Stimulated activated naive CD8-positive, alpha-beta T cell treated with anti-CD3 and anti-CD28 coated beads, Interleukin-15, amount 100 ng/mL, for 72 hours (primary cell): ENCODE measurements at regions not wholly inside any gene's neighbourhood (a gene's known extent, or its start where the extent isn't known, plus 50 kb on each side); places are given as distances from the start of the nearest gene placed in this dataset.
"Not testable (repeated sequence)": the region's sequence is repeated elsewhere in the genome, so short reads cannot be mapped to it uniquely, and the experiment has no call there.

Experiments used
- ATAC-seq: fragments of 150-1000 bp; cut with Tn5 transposase; 2 replicates; pipeline ENCODE4 v1.10.0; 2021; ENCODE audit warnings: mild to moderate bottlenecking, moderate library complexity
- DNase-seq, 2 donors: peaks; one replicate each; pipeline ENCODE4 v3.0.0; 2021 to 2022
- H3K27ac Mint-ChIP-seq, 2 donors: one replicate each; pipeline ENCODE4 v1.8.0; 2022; ENCODE audit warnings: mild to moderate bottlenecking in 2 of 2, mixed read lengths in 2 of 2, moderate library complexity in 2 of 2
- H3K27me3 Mint-ChIP-seq: one replicate; pipeline ENCODE4 v1.8.0; 2022; ENCODE audit warnings: mixed read lengths
- H3K4me1 Mint-ChIP-seq: one replicate; pipeline ENCODE4 v1.8.0; 2022; ENCODE audit warnings: mild to moderate bottlenecking, mixed read lengths
- H3K4me3 Mint-ChIP-seq, 2 donors: one replicate each; pipeline ENCODE4 v1.8.0; 2022; ENCODE audit warnings: mild to moderate bottlenecking in 2 of 2, mixed read lengths in 2 of 2, moderate library complexity in 1 of 2
- H3K9me3 Mint-ChIP-seq, 2 donors: one replicate each; pipeline ENCODE4 v1.8.0; 2022; ENCODE audit warnings: mixed read lengths in 2 of 2

- H3K4me1 Mint-ChIP-seq: no peaks in the 10 kb centered on the region
- H3K9me3 Mint-ChIP-seq: no peaks in the 10 kb centered on the region
- no peak for ATAC-seq
- no peak overlapping the region for H3K27ac Mint-ChIP-seq
- H3K4me3 Mint-ChIP-seq: no peak overlapping the region
- no peak for DNase-seq
- H3K27me3 Mint-ChIP-seq: no peaks in the 10 kb centered on the region
These were observed 154.0 kb downstream of the MAIP1 start for GRCh38 chr2:200109421-200109820.

DNA sequence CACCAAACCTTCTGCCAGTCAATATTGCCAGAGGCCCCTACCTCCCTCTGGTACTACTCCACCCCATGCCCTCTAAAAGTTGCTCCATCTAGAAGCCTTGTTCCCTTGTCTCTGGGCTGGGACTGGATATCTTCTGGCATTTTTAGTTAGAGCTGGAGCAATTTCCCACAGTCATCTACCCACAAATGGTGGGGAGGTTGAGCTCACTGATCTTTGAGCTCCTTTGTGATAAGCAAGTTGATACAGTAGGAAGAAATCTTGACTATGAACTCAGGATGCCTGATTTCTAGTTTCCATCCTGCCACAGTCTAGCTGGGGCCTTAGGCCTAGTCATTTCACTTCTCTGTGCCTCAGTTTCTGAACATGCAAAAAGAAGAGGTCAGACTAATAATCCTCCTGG is 155.0 kb downstream of the MAIP1 start:
- H3K4me1 Mint-ChIP-seq: no peaks in the 10 kb centered on the region
- H3K4me3 Mint-ChIP-seq: no peak overlapping the region
- ATAC-seq (no peak), DNase-seq (no peak)
- H3K27me3 Mint-ChIP-seq: no peaks in the 10 kb centered on the region
- peaks cover 0 to 6% of the 10 kb centered on the region in 2 donors for H3K9me3 Mint-ChIP-seq
- H3K27ac Mint-ChIP-seq: no peak overlapping the region

GRCh38 chr2:200113016-200113799 is 157.8 kb downstream of the MAIP1 start:
- not testable (repeated sequence) for H3K4me1 Mint-ChIP-seq, ATAC-seq, H3K27ac Mint-ChIP-seq, DNase-seq, H3K4me3 Mint-ChIP-seq
- Mint-ChIP-seq H3K9me3 (peaks cover 0 to 14% of the 10 kb centered on the region in 2 donors), H3K27me3 (peaks cover 19% of the 10 kb centered on the region)

DNA sequence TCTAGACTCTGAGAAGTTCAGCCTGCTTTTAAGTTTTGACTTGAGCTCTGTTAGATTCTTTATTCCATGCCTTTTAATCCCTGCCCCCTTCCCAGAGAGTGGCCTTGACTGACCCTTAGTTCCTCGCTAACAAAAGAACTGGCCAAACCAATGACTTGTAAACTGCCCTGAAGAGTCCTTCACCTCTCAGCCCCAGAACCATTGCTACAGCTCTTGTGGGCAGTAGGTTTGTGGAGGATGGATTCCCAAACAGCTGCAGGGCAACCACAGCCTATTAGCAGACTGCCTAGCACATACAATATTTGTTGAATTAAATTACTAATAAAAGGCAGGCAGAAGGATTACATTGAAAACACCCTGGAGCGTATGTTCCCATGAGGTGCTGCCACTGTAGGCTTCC is 163.9 kb downstream of the MAIP1 start:
- DNase-seq (no peak), ATAC-seq (no peak)
- Mint-ChIP-seq H3K4me3 (no peak overlapping the region), H3K27me3 (peaks cover 22% of the 10 kb centered on the region), H3K27ac (no peak overlapping the region), H3K4me1 (no peaks in the 10 kb centered on the region), H3K9me3 (peaks cover 9 to 14% of the 10 kb centered on the region in 2 donors)

GRCh38 chr2:200121931-200122330 is 166.5 kb downstream of the MAIP1 start:
- H3K4me3 Mint-ChIP-seq: no peak overlapping the region
- peaks cover 15% of the 10 kb centered on the region for H3K27me3 Mint-ChIP-seq
- H3K4me1 Mint-ChIP-seq: no peaks in the 10 kb centered on the region
- ATAC-seq: no peak
- H3K9me3 Mint-ChIP-seq: peaks cover 2 to 10% of the 10 kb centered on the region in 2 donors
- H3K27ac Mint-ChIP-seq: no peak overlapping the region
- no peak for DNase-seq

DNA sequence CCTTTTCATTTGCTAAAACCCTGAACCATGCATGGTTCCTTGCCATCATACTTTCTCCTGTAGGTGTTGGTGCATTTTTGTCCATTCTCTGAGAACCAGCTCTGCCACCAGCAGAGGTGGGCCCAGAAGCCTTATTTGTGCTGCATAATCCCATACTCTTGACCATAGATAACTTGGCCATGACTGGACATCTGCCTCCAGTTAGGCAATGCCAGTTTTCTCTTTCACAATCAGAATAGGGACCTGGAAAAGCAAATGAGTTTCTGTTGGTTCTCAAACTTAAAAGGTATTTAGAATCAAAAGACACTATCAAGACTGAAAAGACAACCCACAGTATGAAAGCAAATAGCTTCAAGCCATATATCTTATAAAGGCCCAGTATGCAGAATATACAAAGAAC is 167.3 kb downstream of the MAIP1 start:
- no peak for ATAC-seq
- Mint-ChIP-seq H3K27ac (no peak overlapping the region), H3K4me1 (no peaks in the 10 kb centered on the region), H3K9me3 (peaks cover 0 to 10% of the 10 kb centered on the region in 2 donors), H3K27me3 (peaks cover 9% of the 10 kb centered on the region), H3K4me3 (no peak overlapping the region)
- DNase-seq: no peak

- DNase-seq, H3K4me1 Mint-ChIP-seq, ATAC-seq, H3K9me3 Mint-ChIP-seq, H3K27me3 Mint-ChIP-seq, H3K4me3 Mint-ChIP-seq, H3K27ac Mint-ChIP-seq: not testable (repeated sequence)
These were observed 169.4 kb downstream of the MAIP1 start for GRCh38 chr2:200124665-200125368.

GRCh38 chr2:200125444-200126284 is 170.3 kb downstream of the MAIP1 start:
- Mint-ChIP-seq H3K4me1 (no peaks in the 10 kb centered on the region), H3K4me3 (no peak overlapping the region), H3K27ac (no peak overlapping the region), H3K9me3 (peaks cover 0 to 10% of the 10 kb centered on the region in 2 donors), H3K27me3 (no peaks in the 10 kb centered on the region)
- DNase-seq (no peak), ATAC-seq (no peak)

- H3K4me1 Mint-ChIP-seq, DNase-seq, H3K4me3 Mint-ChIP-seq, H3K9me3 Mint-ChIP-seq, ATAC-seq, H3K27me3 Mint-ChIP-seq, H3K27ac Mint-ChIP-seq: not testable (repeated sequence)
These were observed 170.9 kb downstream of the MAIP1 start for GRCh38 chr2:200126285-200126670.

- H3K27ac Mint-ChIP-seq, H3K4me3 Mint-ChIP-seq, H3K9me3 Mint-ChIP-seq, DNase-seq, H3K4me1 Mint-ChIP-seq, H3K27me3 Mint-ChIP-seq, ATAC-seq: not testable (repeated sequence)
These were observed 171.3 kb downstream of the MAIP1 start for GRCh38 chr2:200126680-200127079.

- DNase-seq (no peak), ATAC-seq (no peak)
- H3K4me3 Mint-ChIP-seq: no peak overlapping the region
- H3K27me3 Mint-ChIP-seq: no peaks in the 10 kb centered on the region
- peaks cover 0 to 10% of the 10 kb centered on the region in 2 donors for H3K9me3 Mint-ChIP-seq
- no peak overlapping the region for H3K27ac Mint-ChIP-seq
- no peaks in the 10 kb centered on the region for H3K4me1 Mint-ChIP-seq
These were observed 172.5 kb downstream of the MAIP1 start for GRCh38 chr2:200127848-200128247.

DNA sequence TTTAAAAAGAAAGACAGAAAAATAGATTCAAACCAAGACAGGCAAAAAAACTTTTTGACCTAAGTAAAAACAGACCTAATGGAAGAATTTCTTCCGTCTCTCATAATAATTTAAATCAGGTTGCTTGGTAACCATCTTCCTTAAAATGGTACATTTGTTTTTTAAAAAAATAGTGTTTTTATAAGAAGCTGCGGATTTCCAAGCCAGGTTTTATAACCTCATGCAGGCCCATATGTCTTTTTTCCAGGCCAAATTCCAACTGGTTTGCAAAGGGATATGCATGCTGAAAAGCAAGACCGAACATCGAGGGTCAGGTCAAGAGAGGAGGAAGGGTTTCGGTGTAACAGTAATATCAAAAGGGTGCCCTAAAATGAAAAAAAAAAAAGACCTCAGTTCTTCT is 172.9 kb downstream of the MAIP1 start:
- ATAC-seq: no peak
- Mint-ChIP-seq H3K27ac (no peak overlapping the region), H3K27me3 (no peaks in the 10 kb centered on the region), H3K4me3 (no peak overlapping the region), H3K4me1 (no peaks in the 10 kb centered on the region), H3K9me3 (peaks cover 0 to 10% of the 10 kb centered on the region in 2 donors)
- no peak for DNase-seq

GRCh38 chr2:200129721-200130462 is 174.5 kb downstream of the MAIP1 start:
- ATAC-seq: no peak
- DNase-seq: no peak
- Mint-ChIP-seq H3K9me3 (no peaks in the 10 kb centered on the region), H3K27ac (no peak overlapping the region), H3K27me3 (no peaks in the 10 kb centered on the region), H3K4me3 (no peak overlapping the region), H3K4me1 (no peaks in the 10 kb centered on the region)

DNA sequence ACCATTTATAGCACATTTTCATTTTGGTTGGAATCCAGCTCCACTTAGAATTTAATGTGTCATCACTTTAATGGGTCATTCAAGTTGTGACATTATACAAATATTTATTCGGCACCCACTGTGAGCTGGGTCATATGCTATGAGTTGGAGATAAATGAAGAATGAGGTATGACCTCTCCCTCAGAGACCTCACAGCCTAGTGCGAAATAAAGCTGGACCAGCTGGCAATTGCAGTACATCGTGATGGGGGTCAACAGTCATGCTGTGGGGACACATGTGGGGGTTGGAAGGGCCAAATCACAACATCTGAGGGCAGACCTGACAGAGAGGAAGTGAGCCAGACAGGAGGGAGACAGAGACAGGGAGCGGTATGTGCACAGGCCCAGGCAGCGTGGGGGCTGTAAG is 175.4 kb downstream of the MAIP1 start:
- no peaks in the 10 kb centered on the region for H3K4me1 Mint-ChIP-seq
- no peak overlapping the region for H3K27ac Mint-ChIP-seq
- no peak for DNase-seq

GRCh38 chr2:200131307-200131706 is 175.2 kb upstream of the SPATS2L start:
- ATAC-seq: no peak
- no peaks in the 10 kb centered on the region for H3K4me1 Mint-ChIP-seq
- no peaks in the 10 kb centered on the region for H3K9me3 Mint-ChIP-seq
- DNase-seq: no peak
- H3K4me3 Mint-ChIP-seq: no peak overlapping the region
- H3K27ac Mint-ChIP-seq: no peak overlapping the region
- no peaks in the 10 kb centered on the region for H3K27me3 Mint-ChIP-seq

More for the DNA sequence above, 175.4 kb downstream of the MAIP1 start:
- Mint-ChIP-seq H3K9me3 (no peaks in the 10 kb centered on the region), H3K4me3 (no peak overlapping the region), H3K27me3 (no peaks in the 10 kb centered on the region)
- no peak for ATAC-seq
